GM21390 (cell line): ENCODE measurements at regions not wholly inside any gene's neighbourhood (a gene's known extent, or its start where the extent isn't known, plus 50 kb on each side); places are given as distances from the start of the nearest gene placed in this dataset.
"Not testable (repeated sequence)": the region's sequence is repeated elsewhere in the genome, so short reads cannot be mapped to it uniquely, and the experiment has no call there.

Experiments
- ATAC-seq: cut with Tn5 transposase; IDR thresholded peaks from one replicate; pipeline ENCODE4 v1.9.1; 2021; ENCODE audit not compliant: unreplicated experiment

- ATAC-seq, result not testable (repeated sequence)
Measured at GRCh38 chr2:91422102-91422501, 2730.6 kb downstream of the RPIA start.

GRCh38 chr2:91427148-91427547 lies 2735.7 kb downstream of the RPIA start:
- not testable (repeated sequence) for ATAC-seq

- not testable (repeated sequence) for ATAC-seq
Measured at GRCh38 chr2:91441932-91442245, 2750.4 kb downstream of the RPIA start.

- no peak for ATAC-seq
Measured at GRCh38 chr2:91442246-91442905, 2750.9 kb downstream of the RPIA start.

GRCh38 chr2:91442906-91443729 lies 2751.6 kb downstream of the RPIA start:
- ATAC-seq, result not testable (repeated sequence)

- not testable (repeated sequence) for ATAC-seq
Measured at GRCh38 chr2:91443730-91444115, 2752.2 kb downstream of the RPIA start.

GRCh38 chr2:91445705-91446104 lies 2754.2 kb downstream of the RPIA start:
- ATAC-seq, result not testable (repeated sequence)

- ATAC-seq, result not testable (repeated sequence)
Measured at GRCh38 chr2:91446489-91446888, 2755.0 kb downstream of the RPIA start.

GRCh38 chr2:91446915-91447314 lies 2755.4 kb downstream of the RPIA start:
- not testable (repeated sequence) for ATAC-seq

GRCh38 chr2:91447508-91447907 lies 2756.0 kb downstream of the RPIA start:
- not testable (repeated sequence) for ATAC-seq

GRCh38 chr2:91462292-91462691 lies 2770.8 kb downstream of the RPIA start:
- ATAC-seq, result not testable (repeated sequence)

- not testable (repeated sequence) for ATAC-seq
Measured at GRCh38 chr2:91463007-91463406, 2771.5 kb downstream of the RPIA start.

- not testable (repeated sequence) for ATAC-seq
Measured at GRCh38 chr2:91466780-91467363, 2775.4 kb downstream of the RPIA start.

- ATAC-seq, result not testable (repeated sequence)
Measured at GRCh38 chr2:91476244-91476935, 2784.9 kb downstream of the RPIA start.

- not testable (repeated sequence) for ATAC-seq
Measured at GRCh38 chr2:91476936-91477246, 2785.4 kb downstream of the RPIA start.

GRCh38 chr2:91477291-91477690 lies 2785.8 kb downstream of the RPIA start:
- not testable (repeated sequence) for ATAC-seq

- no peak for ATAC-seq
Measured at GRCh38 chr2:91477731-91478672, 2786.5 kb downstream of the RPIA start.

GRCh38 chr2:91478851-91479718 lies 2787.6 kb downstream of the RPIA start:
- ATAC-seq, result not testable (repeated sequence)

- not testable (repeated sequence) for ATAC-seq
Measured at GRCh38 chr2:91485226-91485625, 2793.8 kb downstream of the RPIA start.
